ENCODE measurements at regions not wholly inside any gene's neighbourhood (a gene's known extent, or its start where the extent isn't known, plus 50 kb on each side); places are given as distances from the start of the nearest gene placed in this dataset.

GRCh38 chr4:174389439-174389838, 105.7 kb downstream of the CEP44 start:
- no peak for TF ChIP-seq SUZ12 (IDR thresholded peaks at IDR 0.05)
- TF ChIP-seq SP1 (IDR thresholded peaks at IDR 0.05), result no peak
- TF ChIP-seq BHLHE40 (IDR thresholded peaks at IDR 0.05; ENCODE audit: borderline replicate concordance), result no peak
- no peak for TF ChIP-seq NFRKB (IDR thresholded peaks at IDR 0.05)
- TF ChIP-seq FOXM1 (IDR thresholded peaks at IDR 0.05; ENCODE audit: borderline replicate concordance), result no peak
- TF ChIP-seq LEF1 (IDR thresholded peaks at IDR 0.05; ENCODE audit: borderline replicate concordance), result no peak
- TF ChIP-seq ELF4 (IDR thresholded peaks at IDR 0.05), result no peak
- no peak for TF ChIP-seq FOXA1 (IDR thresholded peaks at IDR 0.05)
- no peak for TF ChIP-seq FOXK2 (IDR thresholded peaks at IDR 0.05)

Data from HEK293T (cell line).